Stimulated activated naive B cell treated with anti-CD40 and anti-IgM and Interleukin-4, amounts not matched to agents 10 μg/mL and 1 μg/mL and 100 μg/mL, for 72 hours (primary cell): ENCODE measurements at regions not wholly inside any gene's neighbourhood (a gene's known extent, or its start where the extent isn't known, plus 50 kb on each side); places are given as distances from the start of the nearest gene placed in this dataset.

Experiments used
- ATAC-seq, 2 donors: fragments of 150-1000 bp; cut with Tn5 transposase; replicated peaks; 2 replicates each; pipeline ENCODE4 v1.10.0; 2021; ENCODE audit warnings: moderate library complexity in 1 of 2
- DNase-seq: peaks from one replicate; pipeline ENCODE4 v3.0.0; 2021
- H3K27ac Mint-ChIP-seq: one replicate; pipeline ENCODE4 v1.8.0; 2022; ENCODE audit warnings: mild to moderate bottlenecking, mixed read lengths
- H3K27me3 Mint-ChIP-seq, 2 donors: one replicate each; pipeline ENCODE4 v1.8.0; 2022; ENCODE audit warnings: mixed read lengths in 2 of 2
- H3K36me3 Mint-ChIP-seq, 2 donors: one replicate each; pipeline ENCODE4 v1.8.0; 2022; ENCODE audit warnings: mixed read lengths in 2 of 2, mild to moderate bottlenecking in 1 of 2
- H3K4me1 Mint-ChIP-seq, 2 donors: one replicate each; pipeline ENCODE4 v1.8.0; 2022; ENCODE audit warnings: mixed read lengths in 2 of 2, mild to moderate bottlenecking in 1 of 2
- H3K4me3 Mint-ChIP-seq, 2 donors: one replicate each; pipeline ENCODE4 v1.8.0; 2022; ENCODE audit warnings: mild to moderate bottlenecking in 2 of 2, mixed read lengths in 2 of 2, moderate library complexity in 1 of 2
- H3K9me3 Mint-ChIP-seq, 2 donors: one replicate each; pipeline ENCODE4 v1.8.0; 2022; ENCODE audit warnings: mixed read lengths in 2 of 2, mild to moderate bottlenecking in 1 of 2

DNA sequence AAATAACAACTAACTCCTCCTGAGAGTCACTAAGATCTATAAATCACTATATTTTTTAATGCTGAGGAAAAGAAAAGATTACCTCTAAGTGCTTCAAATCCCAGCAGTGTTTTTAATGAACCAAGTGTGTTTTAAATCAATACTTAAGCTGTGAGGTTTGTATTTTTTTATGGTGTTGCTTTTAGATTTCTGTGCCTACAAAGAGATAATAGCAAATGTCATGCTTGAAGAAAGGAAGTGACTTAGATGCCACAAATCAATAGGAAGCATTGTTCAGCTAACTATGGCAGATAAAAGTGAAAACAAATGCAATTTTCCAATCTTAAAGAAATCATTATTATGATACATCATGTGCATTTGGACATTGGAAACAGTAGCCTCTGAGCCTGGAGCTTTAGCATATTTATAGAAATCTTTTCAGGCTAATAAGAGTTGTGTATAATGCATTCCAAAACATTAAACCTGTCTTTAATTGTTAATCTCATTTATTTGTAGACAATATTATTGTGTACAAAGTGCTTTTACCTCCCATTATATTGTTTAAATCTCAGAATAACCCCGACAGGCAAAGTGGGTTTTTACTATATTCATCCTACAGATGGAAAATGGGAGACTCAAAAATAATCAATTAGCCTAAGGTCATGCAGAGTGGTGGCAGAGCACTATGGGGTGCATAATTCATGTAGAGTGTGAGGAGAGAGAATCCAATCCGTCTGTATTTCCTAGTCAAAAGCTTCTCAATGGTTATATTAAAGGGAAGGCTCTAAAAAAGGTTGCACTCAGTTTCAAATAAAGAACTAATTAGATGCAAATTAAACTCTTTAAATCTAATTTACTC is 486.2 kb downstream of the NAV3 start:
- Mint-ChIP-seq H3K4me1 (no peaks in the 10 kb centered on the region), H3K27me3 (no peaks in the 10 kb centered on the region)

DNA sequence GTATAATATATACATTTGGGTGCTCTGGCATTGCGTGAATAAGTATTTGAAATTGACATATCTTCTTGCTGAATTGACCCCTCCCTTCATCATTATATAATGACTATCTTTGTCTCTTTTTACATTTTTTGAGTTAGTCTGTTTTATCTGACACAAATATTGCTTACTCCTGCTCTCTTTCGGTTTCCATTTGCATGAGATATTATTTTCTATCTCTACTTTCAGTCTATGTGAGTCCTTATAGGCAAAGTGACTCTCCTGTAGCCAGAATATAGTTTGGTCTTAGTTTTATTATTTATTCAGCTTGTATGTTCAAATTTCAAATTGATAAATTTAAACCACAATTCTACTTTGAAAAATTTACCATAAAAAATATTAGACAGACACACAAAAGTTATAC is 491.0 kb downstream of the NAV3 start:
- no peaks in the 10 kb centered on the region for H3K9me3 Mint-ChIP-seq
- no peak for DNase-seq
- no peak overlapping the region for H3K4me3 Mint-ChIP-seq
- H3K36me3 Mint-ChIP-seq: no peaks in the 10 kb centered on the region
- no peak overlapping the region for H3K27ac Mint-ChIP-seq
- no peaks in the 10 kb centered on the region for H3K27me3 Mint-ChIP-seq
- H3K4me1 Mint-ChIP-seq: no peaks in the 10 kb centered on the region
- no peak for ATAC-seq

More for the DNA sequence above, 486.2 kb downstream of the NAV3 start:
- Mint-ChIP-seq H3K9me3 (no peaks in the 10 kb centered on the region), H3K36me3 (no peaks in the 10 kb centered on the region), H3K27ac (no peak overlapping the region), H3K4me3 (no peak overlapping the region)
- DNase-seq: no peak
- no peak for ATAC-seq

DNA sequence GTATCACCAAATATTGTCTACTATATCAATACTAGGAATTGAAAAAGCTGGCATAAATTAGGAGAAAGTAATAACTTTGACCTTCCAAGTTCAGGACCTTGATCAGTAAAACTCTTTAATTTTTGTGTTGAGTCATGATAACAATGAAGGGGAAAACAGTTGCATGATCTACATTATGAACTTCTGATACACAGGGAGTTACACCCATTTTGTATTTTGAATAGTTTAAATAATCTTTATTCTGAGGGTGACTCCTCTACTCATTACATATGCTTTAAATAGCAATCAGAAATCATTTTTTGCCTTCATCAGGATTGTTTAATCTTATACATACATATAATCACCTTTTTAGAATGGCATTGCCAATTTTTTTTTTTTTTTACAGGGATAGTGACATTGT is 492.5 kb downstream of the NAV3 start:
- Mint-ChIP-seq H3K36me3 (no peaks in the 10 kb centered on the region), H3K4me1 (no peaks in the 10 kb centered on the region), H3K27me3 (no peaks in the 10 kb centered on the region), H3K9me3 (no peaks in the 10 kb centered on the region), H3K27ac (no peak overlapping the region), H3K4me3 (no peak overlapping the region)
- ATAC-seq (no peak), DNase-seq (no peak)

DNA sequence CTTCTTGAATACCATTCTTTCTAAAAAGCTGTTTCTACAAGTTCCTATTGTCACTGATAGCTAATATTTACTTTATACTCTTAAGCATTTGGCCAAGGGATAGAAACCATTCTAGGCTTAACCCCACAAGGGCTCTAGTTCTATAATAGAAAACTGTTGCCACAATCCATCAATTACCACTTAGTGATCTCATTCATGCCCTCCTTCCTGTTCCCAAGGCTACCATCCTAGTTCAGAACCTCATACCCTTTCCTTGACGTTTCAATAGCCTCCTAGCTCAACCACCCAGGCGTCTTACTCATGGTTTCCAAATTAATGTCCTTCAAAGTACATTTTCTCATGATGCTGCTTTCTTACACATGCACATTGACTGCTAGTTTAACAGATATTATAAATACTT is 493.5 kb downstream of the NAV3 start:
- Mint-ChIP-seq H3K27ac (no peak overlapping the region), H3K36me3 (no peaks in the 10 kb centered on the region), H3K9me3 (no peaks in the 10 kb centered on the region), H3K27me3 (no peaks in the 10 kb centered on the region), H3K4me3 (no peak overlapping the region), H3K4me1 (no peaks in the 10 kb centered on the region)
- no peak for ATAC-seq
- no peak for DNase-seq

DNA sequence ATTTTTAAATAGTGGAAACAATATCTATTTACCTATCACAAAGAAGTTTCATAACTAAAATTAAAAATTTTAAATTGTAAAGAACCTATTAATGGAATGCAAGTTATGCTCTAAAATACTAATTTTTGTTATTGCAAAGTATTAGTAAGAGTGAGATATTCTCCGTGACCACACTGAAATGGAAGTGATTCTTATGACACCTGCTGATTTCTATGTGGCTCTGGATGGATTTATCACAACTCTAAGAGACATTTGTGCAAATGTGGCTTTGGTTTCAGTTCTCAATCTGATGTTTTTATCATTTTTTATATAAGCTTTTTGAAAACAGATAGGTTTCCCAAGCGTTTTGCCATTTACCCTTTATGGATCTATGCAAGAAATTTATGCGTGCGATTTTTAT is 497.8 kb downstream of the NAV3 start:
- DNase-seq: no peak
- Mint-ChIP-seq H3K27ac (no peak overlapping the region), H3K4me3 (no peak overlapping the region), H3K4me1 (no peaks in the 10 kb centered on the region), H3K27me3 (no peaks in the 10 kb centered on the region), H3K36me3 (no peaks in the 10 kb centered on the region), H3K9me3 (no peaks in the 10 kb centered on the region)
- ATAC-seq: no peak

DNA sequence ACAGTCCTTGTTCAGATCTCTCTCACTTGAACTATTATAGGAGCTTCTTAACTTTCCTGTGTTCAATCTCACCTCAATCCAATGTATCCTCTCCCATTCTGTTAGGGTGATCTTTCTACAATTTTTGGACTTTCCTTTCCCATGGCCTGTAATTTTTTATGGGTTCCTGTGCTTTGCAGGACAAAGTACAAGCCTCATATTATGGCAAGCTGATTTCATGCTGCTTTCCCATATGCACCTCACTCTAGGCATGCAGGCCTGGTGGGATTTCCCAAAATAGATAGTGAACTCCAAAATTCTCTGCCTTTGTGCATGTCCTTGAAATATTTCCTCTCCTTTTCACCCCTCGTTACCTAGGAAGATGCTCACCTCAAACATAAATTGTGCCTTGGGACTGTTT is 499.4 kb downstream of the NAV3 start:
- no peak for ATAC-seq
- H3K4me1 Mint-ChIP-seq: no peaks in the 10 kb centered on the region
- H3K9me3 Mint-ChIP-seq: no peaks in the 10 kb centered on the region
- H3K27ac Mint-ChIP-seq: no peak overlapping the region
- no peak for DNase-seq
- no peaks in the 10 kb centered on the region for H3K27me3 Mint-ChIP-seq
- no peak overlapping the region for H3K4me3 Mint-ChIP-seq
- no peaks in the 10 kb centered on the region for H3K36me3 Mint-ChIP-seq

DNA sequence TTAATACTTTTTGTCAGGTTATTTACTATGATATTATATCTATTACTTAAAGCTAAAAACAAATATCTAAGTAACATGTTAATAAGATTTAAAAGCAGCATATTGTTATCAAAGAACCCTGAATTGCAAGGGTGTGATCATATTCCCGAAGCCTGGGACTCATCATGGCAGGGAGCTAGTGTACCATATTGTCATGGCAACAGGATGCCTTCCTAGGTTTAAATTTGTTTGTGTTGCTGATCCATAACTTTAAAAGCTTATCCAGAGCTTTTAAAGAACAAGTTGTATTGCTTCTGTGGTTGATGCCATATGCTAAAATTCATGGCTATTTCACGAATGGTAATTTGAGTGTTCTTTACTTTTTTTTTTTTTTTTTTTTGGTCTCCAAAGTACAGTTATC is 500.5 kb downstream of the NAV3 start:
- ATAC-seq: no peak
- Mint-ChIP-seq H3K4me3 (no peak overlapping the region), H3K27ac (no peak overlapping the region), H3K36me3 (no peaks in the 10 kb centered on the region), H3K9me3 (no peaks in the 10 kb centered on the region), H3K4me1 (no peaks in the 10 kb centered on the region), H3K27me3 (no peaks in the 10 kb centered on the region)
- no peak for DNase-seq

DNA sequence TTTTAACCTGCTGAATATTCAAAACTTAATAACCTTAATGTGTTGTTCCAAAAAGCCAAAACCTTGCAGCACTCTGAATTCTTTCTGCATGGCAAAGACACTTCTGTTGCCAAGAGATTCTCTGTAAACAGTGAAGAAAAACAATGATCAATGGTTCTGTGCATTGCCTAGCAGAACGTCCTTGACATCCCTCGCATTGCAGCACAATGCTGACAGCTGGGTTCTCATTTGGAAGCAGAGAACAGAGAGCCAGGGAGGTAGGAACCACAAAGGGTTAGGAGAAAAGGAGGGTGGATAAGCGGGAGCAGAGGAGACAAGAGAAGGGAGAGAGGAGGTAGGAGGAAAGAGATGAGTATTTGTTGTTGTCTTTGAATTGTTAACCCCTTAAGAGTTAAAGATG is 501.1 kb downstream of the NAV3 start:
- Mint-ChIP-seq H3K4me1 (no peaks in the 10 kb centered on the region), H3K27ac (no peak overlapping the region), H3K36me3 (no peaks in the 10 kb centered on the region), H3K4me3 (no peak overlapping the region), H3K27me3 (no peaks in the 10 kb centered on the region), H3K9me3 (no peaks in the 10 kb centered on the region)
- DNase-seq (no peak), ATAC-seq (no peak)

DNA sequence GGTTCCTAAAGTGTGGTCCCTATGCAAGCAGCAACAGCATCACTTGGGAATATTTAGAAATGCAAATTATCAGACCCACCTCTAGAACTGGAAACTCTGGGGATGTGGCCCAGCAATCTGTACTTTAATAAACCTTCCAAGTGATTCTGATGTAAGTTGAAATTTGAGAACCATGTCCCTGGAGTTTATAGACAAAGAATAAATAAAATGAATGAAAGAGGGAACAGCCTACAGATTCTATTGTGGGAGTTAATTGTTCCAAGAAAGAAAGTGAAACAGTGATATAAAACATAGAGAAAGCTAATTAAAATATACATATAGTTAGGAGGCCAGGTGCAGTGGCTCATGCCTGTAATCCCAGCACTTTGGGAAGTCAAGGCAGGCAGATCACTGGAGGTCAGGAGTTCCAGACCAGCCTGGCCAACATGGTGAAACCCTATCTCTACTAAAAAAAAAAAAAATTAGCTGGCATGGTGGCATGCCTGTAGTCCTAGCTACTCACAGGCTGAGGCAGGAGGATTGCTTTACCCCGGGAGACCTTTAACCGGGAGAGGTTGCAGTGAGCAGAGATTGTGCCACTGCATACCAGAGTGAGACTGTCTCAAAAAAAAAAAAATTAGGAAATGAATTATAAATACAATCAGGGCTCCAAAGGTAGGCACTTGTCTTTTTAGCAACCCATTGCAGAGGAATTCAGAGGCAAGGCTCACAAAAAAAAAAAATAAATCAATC is 507.5 kb downstream of the NAV3 start:
- no peak overlapping the region for H3K27ac Mint-ChIP-seq
- no peaks in the 10 kb centered on the region for H3K4me1 Mint-ChIP-seq
- DNase-seq (no peak), ATAC-seq (no peak)
- H3K4me3 Mint-ChIP-seq: no peak overlapping the region
- H3K36me3 Mint-ChIP-seq: no peaks in the 10 kb centered on the region
- no peaks in the 10 kb centered on the region for H3K27me3 Mint-ChIP-seq
- H3K9me3 Mint-ChIP-seq: peaks cover 0 to 2% of the 10 kb centered on the region in 2 donors

DNA sequence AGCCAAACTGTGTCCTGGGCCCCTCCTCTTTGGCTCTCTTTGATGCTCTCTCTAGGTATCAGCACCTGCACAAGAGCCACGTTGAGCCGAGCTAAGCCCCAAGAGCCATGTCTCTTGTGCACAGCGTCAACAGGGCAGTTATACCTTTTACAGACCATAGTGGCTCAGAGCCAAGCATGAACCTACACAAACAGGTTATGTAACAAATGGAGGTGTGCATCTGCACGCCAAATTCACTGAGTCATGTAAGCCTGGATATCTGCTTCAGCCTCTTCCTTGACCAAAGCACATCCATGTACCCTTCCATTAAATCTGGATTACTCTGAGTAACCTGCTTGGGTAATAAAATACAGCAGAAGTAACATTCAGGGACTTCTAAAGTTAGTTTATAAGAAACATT is 509.7 kb downstream of the NAV3 start:
- H3K36me3 Mint-ChIP-seq: no peaks in the 10 kb centered on the region

DNA sequence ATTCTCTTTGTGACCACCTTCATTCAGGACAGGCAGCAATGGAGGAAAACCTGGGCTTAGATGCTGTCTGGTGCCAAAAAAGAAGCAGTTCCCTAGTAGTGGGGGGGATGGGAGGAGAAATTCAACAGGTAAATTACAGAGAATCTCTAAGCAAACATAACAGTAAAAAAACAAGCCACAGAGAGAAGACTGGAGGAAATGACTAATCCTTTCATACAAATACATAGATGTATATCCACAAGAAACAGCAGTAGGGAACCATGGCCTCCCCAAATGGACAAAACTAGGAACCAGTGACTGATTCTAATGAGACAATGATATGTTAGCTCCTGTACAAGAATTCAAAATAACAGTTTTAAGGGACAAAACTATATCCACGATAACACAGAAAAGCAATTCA is 513.0 kb downstream of the NAV3 start:
- no peak for DNase-seq
- H3K4me1 Mint-ChIP-seq: no peaks in the 10 kb centered on the region
- no peak for ATAC-seq
- H3K27ac Mint-ChIP-seq: no peak overlapping the region
- no peak overlapping the region for H3K4me3 Mint-ChIP-seq
- H3K36me3 Mint-ChIP-seq: no peaks in the 10 kb centered on the region
- no peaks in the 10 kb centered on the region for H3K27me3 Mint-ChIP-seq
- H3K9me3 Mint-ChIP-seq: peaks cover 8 to 16% of the 10 kb centered on the region in 2 donors

More for the DNA sequence above, 509.7 kb downstream of the NAV3 start:
- Mint-ChIP-seq H3K4me1 (no peaks in the 10 kb centered on the region), H3K4me3 (no peak overlapping the region), H3K27ac (no peak overlapping the region), H3K9me3 (peaks cover 0 to 4% of the 10 kb centered on the region in 2 donors), H3K27me3 (no peaks in the 10 kb centered on the region)
- DNase-seq (no peak), ATAC-seq (peak in 1 of 2 donors; percentile 10)

DNA sequence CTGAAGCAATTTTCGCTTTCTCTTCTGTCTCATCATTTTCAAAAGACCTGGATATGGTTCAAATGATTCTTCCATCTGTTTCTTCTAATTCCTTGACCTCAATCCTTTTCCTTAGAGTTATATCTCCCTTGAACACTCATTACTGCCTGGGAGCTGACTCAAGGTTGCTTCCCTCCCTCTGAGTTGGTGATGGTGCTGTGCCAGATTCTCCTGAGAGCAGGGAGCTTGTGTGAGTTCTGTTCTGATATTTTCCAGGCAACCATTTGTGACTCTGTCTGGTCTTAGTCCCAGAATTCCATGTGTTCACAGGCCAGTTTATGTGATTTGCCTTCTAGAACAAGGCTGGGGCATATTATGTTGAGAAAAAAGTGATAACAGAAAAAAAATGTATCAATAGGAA is 505.1 kb upstream of the SYT1 start:
- H3K4me1 Mint-ChIP-seq: no peaks in the 10 kb centered on the region
- peaks cover 0 to 2% of the 10 kb centered on the region in 2 donors for H3K9me3 Mint-ChIP-seq
- DNase-seq (no peak), ATAC-seq (no peak)
- H3K36me3 Mint-ChIP-seq: no peaks in the 10 kb centered on the region
- no peak overlapping the region for H3K27ac Mint-ChIP-seq
- no peaks in the 10 kb centered on the region for H3K27me3 Mint-ChIP-seq
- H3K4me3 Mint-ChIP-seq: no peak overlapping the region

DNA sequence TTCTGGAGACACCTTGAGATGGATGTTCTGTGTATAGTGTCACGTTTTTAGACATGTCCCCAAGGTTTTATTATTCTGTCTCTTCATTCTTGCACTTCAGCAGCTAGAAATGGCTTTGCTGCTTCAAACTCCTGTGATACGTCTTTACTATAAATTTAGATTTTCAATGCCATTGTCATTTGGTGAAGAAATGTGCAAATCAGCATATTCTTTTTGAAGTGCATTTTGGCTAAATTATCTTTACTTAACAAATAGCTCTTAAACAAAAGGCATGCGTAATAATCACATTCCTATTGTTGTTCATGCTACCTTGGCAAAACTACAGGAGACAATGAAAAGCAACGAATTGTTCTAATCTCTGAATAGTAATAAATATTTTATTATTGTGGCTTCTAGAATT is 502.9 kb upstream of the SYT1 start:
- Mint-ChIP-seq H3K4me1 (no peaks in the 10 kb centered on the region), H3K27me3 (no peaks in the 10 kb centered on the region), H3K27ac (no peak overlapping the region), H3K36me3 (no peaks in the 10 kb centered on the region), H3K9me3 (peaks cover 0 to 2% of the 10 kb centered on the region in 2 donors), H3K4me3 (no peak overlapping the region)
- ATAC-seq (no peak), DNase-seq (no peak)

DNA sequence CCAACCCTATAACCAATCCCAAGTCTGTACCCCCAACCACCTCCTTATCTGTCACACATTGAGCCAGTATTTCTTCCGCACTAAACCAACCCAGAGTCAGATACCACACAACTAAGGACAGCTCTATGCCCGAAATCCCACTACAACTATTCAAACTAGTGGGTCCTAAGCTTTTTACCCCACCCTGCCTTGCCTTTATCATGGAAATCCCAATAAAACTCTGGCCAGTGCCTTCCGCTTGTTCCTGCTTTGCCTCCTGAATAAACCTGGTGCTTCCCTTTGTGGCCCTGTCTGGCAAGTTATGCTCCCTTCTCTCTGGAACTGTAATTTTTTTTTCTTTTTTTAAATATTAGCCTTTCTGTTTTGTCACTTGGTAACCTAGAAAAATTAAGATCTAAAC is 493.3 kb upstream of the SYT1 start:
- H3K27ac Mint-ChIP-seq: no peak overlapping the region
- no peaks in the 10 kb centered on the region for H3K27me3 Mint-ChIP-seq
- H3K9me3 Mint-ChIP-seq: peaks cover 1 to 8% of the 10 kb centered on the region in 2 donors
- DNase-seq (no peak), ATAC-seq (no peak)
- H3K36me3 Mint-ChIP-seq: no peaks in the 10 kb centered on the region
- no peaks in the 10 kb centered on the region for H3K4me1 Mint-ChIP-seq
- H3K4me3 Mint-ChIP-seq: no peak overlapping the region

DNA sequence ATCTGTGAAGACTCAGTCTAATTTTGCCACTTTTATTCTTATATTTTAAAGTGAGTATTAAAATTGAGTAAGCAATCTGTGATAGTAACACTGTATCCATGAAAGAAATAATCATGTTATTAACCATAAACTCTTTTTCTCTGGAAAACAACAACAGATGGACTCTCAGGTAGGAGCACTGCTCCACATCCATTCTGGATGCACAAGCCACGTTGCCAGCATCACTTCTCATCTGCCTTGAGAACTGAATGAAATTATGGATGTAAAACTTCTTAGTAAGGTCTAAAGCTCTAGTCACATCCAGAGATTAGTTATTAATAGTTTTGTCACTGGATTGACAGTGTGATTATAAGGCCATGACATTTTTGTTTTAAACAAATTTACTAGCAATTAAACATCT is 489.1 kb upstream of the SYT1 start:
- no peaks in the 10 kb centered on the region for H3K4me1 Mint-ChIP-seq
- ATAC-seq (no peak), DNase-seq (no peak)
- no peak overlapping the region for H3K4me3 Mint-ChIP-seq
- H3K9me3 Mint-ChIP-seq: peaks cover 18 to 30% of the 10 kb centered on the region in 2 donors
- H3K36me3 Mint-ChIP-seq: no peaks in the 10 kb centered on the region
- no peaks in the 10 kb centered on the region for H3K27me3 Mint-ChIP-seq
- no peak overlapping the region for H3K27ac Mint-ChIP-seq
